ENCODE measurements at regions not wholly inside any gene's neighbourhood (a gene's known extent, or its start where the extent isn't known, plus 50 kb on each side); places are given as distances from the start of the nearest gene placed in this dataset.

- Histone ChIP-seq H3K9me3 (no peaks in the 10 kb centered on the region), H3K4me3 (no peak overlapping the region), H3K36me3 (no peaks in the 10 kb centered on the region), H3K27ac (no peak overlapping the region), H3K4me1 (no peaks in the 10 kb centered on the region), H3K27me3 (no peaks in the 10 kb centered on the region)
- intact Hi-C loops (cut with DNase I), result no loop called here
- no peak for DNase-seq (ENCODE audit: extremely low spot score in 2 of 2)
- no peak for TF ChIP-seq POLR2A (IDR thresholded peaks at IDR 0.05)
- TF ChIP-seq POLR2AphosphoS5 (IDR thresholded peaks at IDR 0.05; ENCODE audit: insufficient read depth in 1 of 2, low read depth in 1 of 2), result no peak
- no peak for TF ChIP-seq CTCF (IDR thresholded peaks at IDR 0.05)
Measured at GRCh38 chr10:33676606-33677339, 342.3 kb upstream of the NRP1 start.

GRCh38 chr10:33674986-33675599 lies 340.6 kb upstream of the NRP1 start:
- Histone ChIP-seq H3K9me3 (no peaks in the 10 kb centered on the region), H3K4me1 (no peaks in the 10 kb centered on the region), H3K36me3 (no peaks in the 10 kb centered on the region), H3K4me3 (no peak overlapping the region), H3K27ac (no peak overlapping the region), H3K27me3 (no peaks in the 10 kb centered on the region)
- intact Hi-C loops (cut with DNase I), result no loop called here
- DNase-seq (ENCODE audit: extremely low spot score in 2 of 2), result no peak
- TF ChIP-seq POLR2A (IDR thresholded peaks at IDR 0.05), result no peak
- no peak for TF ChIP-seq CTCF (IDR thresholded peaks at IDR 0.05)
- no peak for TF ChIP-seq POLR2AphosphoS5 (IDR thresholded peaks at IDR 0.05; ENCODE audit: insufficient read depth in 1 of 2, low read depth in 1 of 2)

DNA sequence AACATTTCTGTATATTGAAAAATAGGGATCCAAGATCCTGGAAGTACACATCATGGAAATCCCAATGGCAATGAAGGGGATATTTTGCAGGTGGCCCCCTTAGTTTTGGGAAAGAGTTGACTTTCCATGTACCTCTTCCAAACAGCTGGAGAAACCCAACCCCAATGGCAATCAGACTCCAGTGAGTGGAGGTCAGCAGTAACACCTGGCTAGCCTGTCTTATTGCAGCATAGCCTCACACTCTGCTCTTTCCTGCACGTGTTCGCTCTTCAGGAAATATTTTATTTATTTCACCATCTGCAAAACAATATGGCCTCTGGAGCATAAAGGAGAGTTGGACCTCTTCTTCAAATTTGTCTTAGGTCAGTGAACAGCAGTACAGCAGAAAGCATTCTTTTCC lies 340.0 kb upstream of the NRP1 start:
- DNase-seq (ENCODE audit: extremely low spot score in 2 of 2), result no peak
- Histone ChIP-seq H3K27ac (no peak overlapping the region), H3K27me3 (no peaks in the 10 kb centered on the region), H3K9me3 (no peaks in the 10 kb centered on the region), H3K4me3 (no peak overlapping the region), H3K4me1 (no peaks in the 10 kb centered on the region), H3K36me3 (no peaks in the 10 kb centered on the region)
- intact Hi-C loops (cut with DNase I), result no loop called here
- TF ChIP-seq CTCF (IDR thresholded peaks at IDR 0.05) (no peak), POLR2A (IDR thresholded peaks at IDR 0.05) (no peak), POLR2AphosphoS5 (IDR thresholded peaks at IDR 0.05; ENCODE audit: insufficient read depth in 1 of 2, low read depth in 1 of 2) (no peak)

DNA sequence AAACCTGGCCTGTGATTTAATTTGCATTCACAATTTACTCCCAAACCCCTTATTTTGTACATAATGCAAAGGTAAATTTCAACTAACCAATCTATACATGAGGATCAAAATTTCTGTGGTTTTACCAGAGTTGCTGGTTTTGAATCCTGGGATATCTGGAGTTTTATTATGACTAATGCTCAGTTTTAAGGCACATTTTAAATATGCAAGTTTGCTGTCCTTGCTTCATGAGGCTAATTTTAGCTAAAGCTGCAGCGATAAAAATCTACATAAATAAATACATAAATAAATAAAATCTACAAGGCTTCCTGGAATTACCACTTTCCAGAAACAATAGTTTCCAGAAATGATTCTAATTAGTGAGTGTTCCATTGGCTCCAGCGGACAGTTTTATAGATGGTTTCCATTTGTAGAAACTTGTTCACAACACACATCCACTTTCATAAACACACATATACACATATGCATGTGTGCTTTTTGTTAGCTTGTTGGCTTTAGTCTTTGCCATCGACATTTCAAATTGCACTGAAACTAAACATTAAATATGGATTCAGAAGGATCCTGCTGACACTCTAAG lies 339.5 kb upstream of the NRP1 start:
- H3K9me3 ChIP-seq, result no peaks in the 10 kb centered on the region
- no peak overlapping the region for H3K27ac ChIP-seq
- no peaks in the 10 kb centered on the region for H3K4me1 ChIP-seq
- H3K27me3 ChIP-seq, result no peaks in the 10 kb centered on the region
- TF ChIP-seq CTCF (IDR thresholded peaks at IDR 0.05) (no peak), POLR2A (IDR thresholded peaks at IDR 0.05) (no peak), POLR2AphosphoS5 (IDR thresholded peaks at IDR 0.05; ENCODE audit: insufficient read depth in 1 of 2, low read depth in 1 of 2) (no peak)
- H3K36me3 ChIP-seq, result no peaks in the 10 kb centered on the region
- H3K4me3 ChIP-seq, result no peak overlapping the region
- intact Hi-C loops (cut with DNase I), result no loop called here
- DNase-seq (ENCODE audit: extremely low spot score in 2 of 2), result no peak

DNA sequence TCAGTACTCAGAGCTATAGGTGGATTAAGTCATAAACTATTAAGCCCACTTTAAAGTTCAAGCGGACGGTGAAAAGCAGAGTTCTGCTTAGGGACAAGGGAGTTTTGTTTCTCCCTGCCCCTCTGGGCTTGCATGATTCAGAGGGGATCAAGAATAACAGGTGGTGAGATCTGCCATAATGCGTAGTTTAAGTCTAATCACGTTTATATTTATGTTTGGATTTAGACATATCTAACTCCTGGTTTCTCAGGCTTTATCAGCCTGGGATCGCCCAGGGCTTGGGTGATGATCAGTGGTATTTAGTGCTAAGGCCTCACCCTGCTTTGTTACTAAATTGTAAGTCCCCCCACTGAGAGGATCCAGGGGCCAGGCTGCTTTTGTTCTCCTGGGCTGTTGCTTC lies 335.4 kb upstream of the NRP1 start:
- Histone ChIP-seq H3K4me1 (no peaks in the 10 kb centered on the region), H3K27ac (no peak overlapping the region), H3K4me3 (no peak overlapping the region), H3K27me3 (no peaks in the 10 kb centered on the region), H3K36me3 (no peaks in the 10 kb centered on the region), H3K9me3 (no peaks in the 10 kb centered on the region)
- intact Hi-C loops (cut with DNase I), result no loop called here
- DNase-seq (ENCODE audit: extremely low spot score in 2 of 2), result no peak
- TF ChIP-seq CTCF (IDR thresholded peaks at IDR 0.05), result no peak
- TF ChIP-seq POLR2AphosphoS5 (IDR thresholded peaks at IDR 0.05; ENCODE audit: insufficient read depth in 1 of 2, low read depth in 1 of 2), result no peak
- TF ChIP-seq POLR2A (IDR thresholded peaks at IDR 0.05), result no peak
